Stimulated activated CD8-positive, alpha-beta memory T cell treated with anti-CD3 and anti-CD28 coated beads, Interleukin-15, amount 100 ng/mL, for 48 hours (primary cell): ENCODE measurements at regions not wholly inside any gene's neighbourhood (a gene's known extent, or its start where the extent isn't known, plus 50 kb on each side); places are given as distances from the start of the nearest gene placed in this dataset.
"Not testable (repeated sequence)": the region's sequence is repeated elsewhere in the genome, so short reads cannot be mapped to it uniquely, and the experiment has no call there.

ENCODE experiments used
- DNase-seq, 2 donors: peaks; one replicate each; pipeline ENCODE4 v3.0.0-alpha.2; 2020; ENCODE audit warnings: low read depth in 2 of 2

DNA sequence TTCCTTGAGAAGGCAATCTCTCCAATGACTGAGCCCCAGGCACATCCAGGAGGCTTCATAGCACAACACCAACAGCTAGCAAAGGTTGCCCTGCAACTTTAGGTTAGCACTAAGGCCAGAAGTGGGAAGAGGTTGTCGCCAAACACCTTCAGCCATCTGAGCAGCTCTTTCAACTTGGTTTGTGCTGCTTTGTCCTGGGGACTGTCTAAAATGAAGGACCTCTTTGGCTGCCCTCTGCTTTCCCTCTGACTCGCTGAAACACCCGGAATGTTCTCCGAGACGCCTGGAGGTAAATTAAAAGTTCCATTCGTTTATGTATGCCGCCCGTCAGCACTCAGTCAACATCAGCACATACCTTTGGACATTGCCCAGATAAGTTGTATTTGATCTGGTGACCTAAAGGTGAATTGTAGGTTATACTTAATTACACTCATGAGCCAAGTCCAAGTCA is 121.2 kb upstream of the NR2F2 start:
- no peak for DNase-seq

DNA sequence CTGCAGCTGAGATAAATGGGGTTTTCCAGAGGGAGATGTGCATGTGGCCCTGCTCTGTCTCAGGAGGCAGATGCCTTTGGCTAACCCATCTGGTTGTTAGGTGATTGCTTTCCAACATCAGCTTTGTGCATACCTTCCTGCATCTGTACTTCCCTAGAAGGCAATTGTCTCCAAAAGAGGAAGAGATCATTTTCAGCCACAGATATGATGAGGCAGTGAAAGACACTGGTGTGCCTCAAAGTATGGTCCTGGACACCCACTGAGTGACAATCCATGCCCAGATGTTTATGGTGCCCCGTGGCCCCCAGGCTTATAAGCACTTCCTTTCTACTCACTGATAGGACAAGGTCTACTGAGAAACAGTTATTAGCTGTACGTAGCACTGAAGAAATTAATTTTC is 117.5 kb upstream of the NR2F2 start:
- DNase-seq = no peak

DNA sequence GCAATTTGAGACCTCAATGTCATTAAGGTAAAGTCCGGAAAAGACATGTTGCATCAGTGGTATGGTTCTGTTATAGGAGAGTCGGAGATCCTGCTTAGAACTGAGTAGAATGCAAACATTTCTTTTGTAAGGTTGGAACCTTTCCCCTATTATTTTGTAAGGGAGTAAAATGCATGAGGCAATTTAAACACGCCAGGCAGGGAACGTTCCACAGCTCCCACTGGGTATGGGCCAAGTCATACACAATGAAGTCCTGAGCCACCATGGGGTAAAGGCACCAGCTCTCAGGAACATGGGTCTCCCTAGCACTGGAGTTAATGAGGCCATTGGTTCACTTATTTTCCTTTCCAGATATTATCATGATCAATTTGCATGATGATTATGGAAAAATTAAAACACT is 116.6 kb upstream of the NR2F2 start:
- DNase-seq = no peak

DNA sequence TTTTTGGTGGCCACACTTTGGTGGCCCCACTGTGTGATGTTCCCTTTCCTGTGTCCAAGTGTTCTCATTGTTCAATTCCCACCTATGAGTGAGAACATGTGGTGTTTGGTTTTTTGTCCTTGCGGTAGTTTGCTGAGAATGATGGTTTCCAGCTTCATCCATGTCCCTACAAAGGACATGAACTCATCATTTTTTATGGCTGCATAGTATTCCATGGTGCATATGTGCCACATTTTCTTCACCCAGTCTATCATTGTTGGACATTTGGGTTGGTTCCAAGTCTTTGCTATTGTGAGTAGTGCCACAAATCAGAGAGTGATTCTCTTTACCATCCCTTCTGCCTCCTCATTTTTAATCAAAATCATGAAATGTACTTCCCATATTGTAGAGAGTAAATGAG is 114.0 kb upstream of the NR2F2 start:
- DNase-seq = not testable (repeated sequence)

DNA sequence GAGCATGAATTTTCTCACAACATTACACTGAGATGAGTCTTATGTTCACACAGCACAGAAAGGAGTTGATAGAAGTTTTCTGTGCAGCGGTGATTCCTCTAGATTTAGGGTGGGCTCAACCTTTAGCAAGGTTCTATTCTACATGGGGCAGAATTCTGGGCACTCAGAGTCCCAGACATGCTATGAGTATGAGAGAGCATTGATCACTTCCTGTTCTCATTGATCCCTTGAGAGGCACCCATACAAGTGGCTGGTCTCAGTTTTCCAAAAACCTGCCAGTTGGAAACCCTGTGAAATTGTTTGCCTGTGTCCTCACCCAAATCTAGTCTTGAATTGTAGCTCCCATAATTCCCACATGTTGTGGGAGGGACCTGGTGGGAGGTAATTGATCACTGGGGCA is 112.5 kb upstream of the NR2F2 start:
- no peak for DNase-seq

DNA sequence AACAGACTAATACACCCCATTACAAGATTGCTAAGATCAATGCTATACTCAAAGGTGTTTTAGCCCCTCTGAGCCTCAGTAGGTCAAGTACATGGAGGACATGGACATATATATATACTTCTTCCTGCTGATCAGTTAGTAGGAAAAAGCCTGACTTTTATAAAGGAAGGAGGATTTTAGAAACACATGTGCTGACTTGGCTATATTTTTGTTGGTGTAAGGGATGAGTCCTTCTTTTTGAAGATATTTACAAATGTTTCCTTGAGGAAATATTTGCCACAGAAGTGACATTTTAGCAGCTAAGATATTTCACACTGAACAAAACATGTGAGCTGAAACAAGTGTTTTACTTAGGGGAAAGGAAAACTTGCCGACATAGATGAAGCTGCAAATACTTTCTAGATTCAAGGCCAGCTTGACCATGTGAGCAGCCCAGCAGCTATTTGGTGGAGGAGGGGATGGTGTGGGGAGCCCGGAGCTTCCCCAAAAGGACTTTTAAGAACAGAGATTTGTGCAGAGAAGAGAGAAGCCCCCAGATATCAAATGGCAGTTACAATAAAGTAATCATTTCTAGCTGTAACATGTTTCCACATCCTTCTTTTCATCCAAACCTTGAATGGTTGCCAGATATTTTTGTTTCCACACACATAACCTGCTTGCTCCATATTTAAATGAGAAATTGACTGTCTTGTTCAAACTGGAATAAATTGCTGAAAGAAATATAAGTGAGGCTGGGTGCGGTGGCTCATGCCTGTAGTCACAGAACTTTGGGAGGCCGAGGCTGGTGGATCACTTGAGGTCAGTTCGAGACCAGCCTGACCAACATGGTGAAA is 111.7 kb upstream of the NR2F2 start:
- DNase-seq = no peak

DNA sequence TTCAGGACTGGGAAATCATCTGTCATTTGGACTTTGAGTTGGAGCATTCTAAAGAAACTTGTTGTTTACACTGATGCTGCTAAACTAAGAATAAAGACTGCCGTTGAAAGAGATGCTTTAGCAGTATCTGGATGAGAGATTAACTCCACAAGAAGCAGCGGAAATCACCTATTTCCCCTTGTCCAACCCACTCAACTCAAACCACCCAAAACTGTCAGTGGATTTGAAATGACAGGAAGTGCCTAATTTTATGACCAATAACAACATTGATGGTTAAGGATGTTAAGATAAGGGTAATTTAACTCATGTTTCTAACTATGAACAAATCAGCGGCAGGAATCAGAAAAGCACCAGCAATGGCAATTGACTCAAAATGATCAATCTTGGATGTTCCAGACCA is 110.8 kb upstream of the NR2F2 start:
- no peak for DNase-seq

DNA sequence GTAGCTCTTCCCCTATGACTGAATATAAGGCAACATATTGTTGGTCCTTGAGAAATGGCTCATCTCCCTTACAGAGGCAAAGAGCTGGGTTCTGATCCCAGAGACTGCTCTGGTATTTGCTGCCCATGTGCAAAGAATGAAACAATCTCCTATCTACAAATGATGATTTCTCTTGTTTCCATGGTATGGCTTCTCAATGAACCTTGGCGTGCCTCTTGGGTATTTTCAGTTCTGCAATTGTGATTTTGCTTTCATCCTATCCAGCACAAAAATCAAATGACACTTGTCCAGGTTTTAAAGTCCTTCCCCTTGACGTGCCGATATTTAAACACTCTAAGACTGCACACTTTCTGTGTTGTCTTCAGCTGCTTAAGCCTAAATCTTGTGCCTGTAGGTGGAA is 109.8 kb upstream of the NR2F2 start:
- DNase-seq = no peak

DNA sequence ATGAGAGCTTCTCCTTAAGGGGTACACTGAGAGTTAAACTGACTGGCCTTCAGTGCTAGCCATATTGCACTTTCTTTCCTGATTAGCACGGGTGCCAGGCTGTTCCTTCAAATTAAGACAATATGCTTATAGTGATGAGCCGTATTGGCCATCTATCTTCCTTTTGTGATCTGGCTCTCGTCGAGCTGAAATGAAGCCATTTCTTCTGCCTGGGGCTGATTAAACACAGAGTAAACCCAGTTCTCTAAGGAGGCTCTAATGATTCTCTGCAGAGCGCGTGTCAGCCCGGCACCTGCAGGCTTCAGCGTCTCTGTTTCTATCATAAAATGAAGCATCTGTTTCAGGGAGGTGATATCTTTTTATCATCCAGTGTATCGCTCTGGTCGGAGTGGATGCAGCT is 107.5 kb upstream of the NR2F2 start:
- DNase-seq = no peak

DNA sequence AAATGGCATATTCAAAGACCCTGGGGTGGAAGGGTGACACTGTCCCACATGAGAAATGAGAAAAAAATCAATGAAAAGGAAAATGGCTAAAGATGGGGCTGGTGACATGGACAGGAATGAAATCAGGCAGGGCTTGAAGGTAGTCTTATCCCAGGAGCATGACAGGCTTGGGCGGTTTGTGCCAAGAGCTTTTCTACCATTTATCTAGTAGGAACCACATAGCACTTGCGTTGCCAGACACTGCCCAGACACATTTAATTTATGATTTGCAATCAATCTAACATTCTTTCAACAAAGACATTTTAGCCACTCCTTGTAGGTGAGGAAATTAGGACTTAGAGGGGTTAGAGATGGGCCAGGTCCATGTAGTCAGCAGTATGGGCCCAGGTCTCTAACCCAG is 106.6 kb upstream of the NR2F2 start:
- no peak for DNase-seq

DNA sequence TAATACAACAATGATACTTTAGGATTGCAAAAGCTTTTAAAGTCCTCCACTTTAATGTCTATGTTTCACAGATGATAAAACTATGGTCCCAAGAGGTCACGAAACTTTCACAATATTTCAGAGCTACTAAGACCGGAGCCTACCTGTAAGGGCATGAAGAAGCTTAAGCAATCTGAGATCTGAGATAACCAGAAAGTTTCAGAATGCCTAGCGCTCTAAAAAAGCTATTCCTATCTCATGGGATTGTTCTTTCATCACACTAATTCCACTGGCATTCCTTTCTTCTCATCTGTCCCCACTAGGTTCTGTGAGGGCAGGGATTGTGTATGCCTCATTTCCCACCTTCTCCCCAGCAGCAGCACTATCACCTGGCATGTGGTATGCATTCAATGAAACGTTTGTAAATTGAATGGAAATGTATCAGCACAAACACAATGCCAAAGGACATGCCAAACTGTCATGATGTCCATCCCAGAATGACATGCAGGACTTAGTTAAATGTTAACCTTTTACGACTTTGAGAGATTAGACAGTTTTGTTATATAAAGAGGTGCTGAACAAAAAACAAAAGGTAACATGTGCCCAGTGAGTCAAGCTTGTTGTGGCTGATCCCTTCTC is 104.7 kb upstream of the NR2F2 start:
- DNase-seq = no peak

DNA sequence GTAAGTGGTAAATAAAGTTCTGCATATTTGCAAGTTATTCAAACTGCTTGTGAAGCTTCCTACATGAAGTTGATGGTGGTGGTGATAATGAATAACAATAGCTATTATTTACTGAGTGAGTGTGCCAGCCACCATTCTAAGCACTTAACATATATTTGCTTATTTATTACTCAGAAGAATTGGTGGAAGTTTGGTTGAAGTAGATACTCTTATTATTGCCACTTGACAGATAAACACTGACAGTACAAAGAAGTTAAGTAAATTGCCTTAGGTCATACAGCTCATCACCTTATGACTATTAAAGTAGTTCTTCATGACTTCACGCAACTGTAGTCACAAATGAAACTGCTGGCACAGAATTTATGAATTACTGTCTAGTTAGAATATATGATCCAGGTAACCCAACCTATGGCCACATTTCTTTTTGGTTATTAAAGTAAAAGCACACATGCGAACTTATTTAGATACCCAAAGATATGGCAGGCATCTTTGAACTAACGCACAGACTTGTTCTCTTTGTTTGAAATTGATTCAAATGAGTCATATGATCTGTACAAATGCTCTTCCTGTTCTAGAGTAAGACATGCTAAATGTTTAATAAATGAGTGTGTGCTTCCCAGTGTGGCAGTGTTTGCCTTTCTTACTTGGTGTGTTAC is 99.8 kb upstream of the NR2F2 start:
- no peak for DNase-seq

DNA sequence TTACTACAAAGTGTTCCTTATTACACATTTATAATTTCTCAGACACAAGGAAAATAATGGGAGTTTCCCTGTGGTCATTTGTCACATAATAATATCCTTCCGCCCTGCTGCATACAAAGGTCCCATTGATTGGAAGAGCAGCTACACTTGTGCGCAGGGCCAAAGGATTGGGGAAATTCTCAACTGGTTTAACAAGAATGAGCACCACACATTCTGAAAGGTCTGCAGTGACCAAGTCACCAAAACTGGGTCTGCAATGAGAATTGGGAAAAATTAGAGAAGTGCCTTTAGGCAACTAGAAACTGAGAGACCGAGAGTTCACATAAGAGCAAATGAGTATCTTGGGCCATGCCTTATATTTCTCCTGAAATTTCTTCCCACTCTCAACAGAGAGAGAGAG is 98.2 kb upstream of the NR2F2 start:
- no peak for DNase-seq

DNA sequence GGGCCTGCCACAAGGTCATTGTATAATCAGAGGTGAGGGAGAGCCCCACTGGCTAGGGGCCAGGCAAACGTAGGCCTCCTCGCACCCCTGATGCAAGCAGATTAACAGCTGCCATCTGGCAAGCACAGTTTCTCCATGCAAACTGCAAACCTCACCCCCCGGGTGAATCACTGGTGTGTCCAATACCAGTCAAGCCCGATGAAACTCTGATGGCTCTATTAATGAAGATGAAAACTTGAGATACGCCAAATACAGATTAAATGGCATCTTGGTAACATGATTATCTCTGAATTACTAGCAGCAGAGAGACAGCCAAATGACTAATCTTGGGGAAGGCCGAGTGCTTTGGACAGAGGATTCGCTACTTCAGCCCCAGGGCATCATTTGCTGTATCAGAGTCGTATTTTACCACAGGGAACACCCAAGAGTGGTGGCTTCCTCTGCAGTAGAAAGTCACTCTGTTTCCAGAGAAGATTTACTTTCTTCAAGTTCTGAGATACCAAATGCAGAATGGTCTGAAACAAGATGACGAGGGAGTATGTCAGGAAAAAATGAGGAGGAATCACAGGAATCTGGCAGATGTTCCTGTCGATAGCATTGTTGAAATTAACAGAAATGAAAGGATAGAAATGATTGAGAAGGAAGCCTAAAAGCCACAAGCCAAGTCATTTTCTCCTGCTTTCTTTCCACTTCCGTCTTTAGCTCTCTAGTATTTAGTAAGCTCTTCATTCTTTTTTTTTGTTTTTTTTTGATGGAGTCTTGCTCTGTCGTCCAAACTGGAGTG is 96.2 kb upstream of the NR2F2 start:
- DNase-seq = no peak

DNA sequence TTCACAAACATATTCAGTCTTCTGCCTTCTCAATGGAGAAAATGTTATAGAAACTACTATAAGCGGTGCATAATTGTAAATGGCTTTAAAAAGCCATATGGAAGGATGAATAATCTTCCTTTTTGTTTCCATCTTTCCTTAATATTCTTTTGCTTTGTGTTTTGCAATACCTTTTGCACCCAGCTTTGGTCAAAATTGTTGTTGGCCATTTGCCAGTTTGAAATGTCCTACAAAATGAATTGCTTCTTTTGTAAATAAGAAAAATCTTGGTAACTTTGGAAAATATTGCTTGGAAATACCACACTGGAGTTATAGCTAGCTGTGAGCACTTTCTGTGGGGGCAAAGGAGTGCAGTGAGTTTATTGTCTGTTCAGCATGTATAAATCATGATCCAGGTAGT is 93.5 kb upstream of the NR2F2 start:
- no peak for DNase-seq

DNA sequence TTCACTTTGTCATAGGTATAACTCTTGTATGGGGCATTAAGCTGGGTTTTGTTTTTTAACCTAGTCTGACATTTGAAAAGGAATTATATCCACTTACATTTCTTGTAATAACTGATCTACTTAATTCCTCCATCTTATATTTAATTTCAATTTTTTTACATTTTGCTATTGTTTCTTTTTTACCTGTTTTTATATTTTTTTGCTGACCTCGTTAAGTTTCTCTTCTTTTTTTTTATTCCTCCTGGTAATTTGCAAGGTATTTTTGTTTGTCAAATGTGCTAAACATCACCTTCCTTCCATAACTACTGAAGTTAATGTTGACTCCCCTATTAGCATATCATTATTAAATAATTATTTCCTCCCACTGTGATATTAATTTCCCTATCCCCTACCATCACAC is 87.7 kb upstream of the NR2F2 start:
- no peak for DNase-seq

DNA sequence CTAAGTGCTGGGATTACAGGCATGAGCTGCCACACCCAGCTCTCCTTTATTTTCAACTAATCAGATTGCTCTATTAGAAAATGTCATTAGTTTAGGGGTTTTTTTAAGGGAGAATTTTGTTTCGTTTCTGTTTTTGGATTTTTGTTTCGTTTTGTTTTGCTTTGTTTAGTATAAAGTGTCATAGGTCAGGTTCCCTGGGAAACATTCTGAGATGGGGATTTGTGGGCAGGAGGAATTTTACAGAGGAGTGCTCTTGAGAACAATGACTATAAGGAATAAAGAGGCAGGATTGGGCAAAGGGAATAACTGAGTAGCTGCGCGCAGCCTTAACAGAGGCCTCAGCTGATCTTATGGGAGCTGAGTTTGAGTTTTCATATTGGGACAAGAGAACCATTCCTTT is 86.8 kb upstream of the NR2F2 start:
- no peak for DNase-seq

DNA sequence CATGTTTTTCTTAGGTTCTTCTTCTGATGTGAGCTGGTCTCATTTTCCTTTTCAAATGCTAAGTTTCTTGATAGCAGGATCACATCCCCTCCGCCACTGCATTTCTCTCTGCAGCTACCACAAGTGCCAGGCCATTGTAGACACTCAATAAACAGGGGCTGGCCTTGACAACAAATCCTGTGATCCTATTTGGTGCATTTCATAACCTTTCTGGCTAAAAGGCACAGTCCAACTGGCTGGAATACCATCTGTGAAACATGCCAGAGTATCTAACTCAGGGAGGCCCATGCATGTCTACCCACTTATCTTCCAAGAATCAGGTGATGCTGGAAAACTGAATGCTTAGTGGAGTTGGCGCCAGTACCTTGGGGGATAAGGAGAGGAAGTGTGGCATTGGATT is 85.2 kb upstream of the NR2F2 start:
- no peak for DNase-seq

DNA sequence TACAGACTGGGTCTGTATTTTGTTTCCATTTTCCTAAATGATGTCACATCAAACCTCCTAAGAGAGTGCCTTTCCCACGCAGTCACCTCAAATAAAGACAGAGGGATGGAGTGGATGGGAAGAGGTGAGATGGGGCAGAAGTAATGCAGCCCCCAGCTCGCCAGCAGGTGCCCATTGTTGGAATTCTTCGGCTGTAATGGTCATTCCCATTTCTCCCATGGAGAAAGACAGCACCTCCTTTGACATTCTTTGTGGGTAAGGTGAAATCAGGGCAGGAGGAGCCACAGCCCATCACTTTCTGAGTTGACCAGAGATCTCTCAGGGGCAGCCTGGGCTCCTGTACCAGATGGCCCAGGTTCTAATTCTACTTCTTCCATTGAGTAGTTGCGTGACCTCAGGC is 84.4 kb upstream of the NR2F2 start:
- DNase-seq = no peak

DNA sequence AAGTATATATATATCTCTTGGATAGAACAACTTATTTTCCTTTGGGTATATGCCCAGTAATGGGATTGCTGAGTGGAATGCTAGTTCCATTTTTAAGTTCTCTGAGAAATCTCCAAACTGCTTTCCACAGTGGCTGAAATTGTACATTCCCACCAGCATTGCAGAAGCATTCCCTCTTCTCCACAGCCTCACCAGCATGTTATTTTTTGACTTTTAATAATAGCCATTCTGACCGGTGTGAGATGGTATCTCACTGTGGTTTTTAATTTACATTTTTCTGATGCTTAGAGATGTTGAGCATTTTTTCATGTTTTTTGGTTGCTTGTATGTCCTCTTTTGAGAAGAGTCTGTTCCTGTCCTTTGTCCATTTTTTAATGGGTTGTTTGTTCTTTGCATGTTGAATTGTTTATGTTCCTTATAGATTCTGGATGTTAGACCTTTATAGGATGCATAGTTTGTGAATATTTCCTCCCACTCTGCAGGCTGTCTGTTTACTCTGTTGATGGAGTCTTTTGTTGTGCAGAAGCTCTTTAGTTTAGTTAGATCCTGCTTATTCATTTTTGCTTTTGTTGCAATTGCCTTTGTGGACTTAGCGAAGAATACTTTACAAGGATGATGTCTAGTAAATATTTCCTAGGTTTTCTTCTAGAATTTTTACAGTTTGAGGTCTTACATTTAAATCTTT is 82.7 kb upstream of the NR2F2 start:
- no peak for DNase-seq

DNA sequence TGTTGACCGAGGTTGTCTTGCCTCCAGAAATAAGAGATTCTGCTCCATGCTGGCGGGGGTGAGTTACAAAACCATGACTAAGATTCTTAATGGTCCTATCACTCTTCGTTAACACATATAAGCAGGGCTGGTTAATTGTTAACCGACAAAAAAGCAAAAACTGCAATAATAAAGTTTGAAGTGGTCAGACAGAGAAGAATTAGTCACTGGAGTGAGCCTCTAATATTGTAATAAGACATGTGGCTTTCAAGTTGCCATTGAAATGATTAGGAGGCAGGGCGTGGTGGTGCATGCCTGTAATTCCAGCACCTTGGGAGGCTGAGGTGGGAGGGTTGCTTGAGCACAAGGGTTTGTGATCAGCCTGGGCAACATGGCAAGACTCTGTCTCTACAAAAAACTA is 78.4 kb upstream of the NR2F2 start:
- DNase-seq = no peak
